HG03342 (cell line): ENCODE measurements at regions not wholly inside any gene's neighbourhood (a gene's known extent, or its start where the extent isn't known, plus 50 kb on each side); places are given as distances from the start of the nearest gene placed in this dataset.

Source experiments
- ATAC-seq: cut with Tn5 transposase; IDR thresholded peaks from one replicate; pipeline ENCODE4 v1.9.1; 2021; ENCODE audit warnings: mild to moderate bottlenecking, moderate library complexity; ENCODE audit not compliant: unreplicated experiment

DNA sequence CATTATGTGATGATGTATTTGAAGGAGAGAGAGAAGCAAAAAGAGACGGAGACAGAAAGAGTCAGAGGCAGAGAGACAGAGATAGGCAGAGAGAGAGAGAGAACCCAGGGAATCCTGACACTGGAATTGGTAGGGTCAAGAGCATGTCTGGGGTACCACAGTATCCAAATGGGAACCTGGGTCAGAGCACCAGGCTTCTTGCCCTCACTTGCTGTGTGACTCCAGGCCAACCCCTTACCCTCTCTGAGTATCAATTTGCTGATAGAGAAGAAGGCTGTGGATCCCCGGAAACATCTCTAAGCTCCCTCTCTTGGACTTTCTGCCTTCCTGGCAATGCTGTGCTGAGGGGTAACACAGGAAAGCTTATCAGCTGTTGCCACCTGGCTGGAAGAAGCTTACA lies 385.3 kb upstream of the SULF2 start:
- no peak for ATAC-seq

DNA sequence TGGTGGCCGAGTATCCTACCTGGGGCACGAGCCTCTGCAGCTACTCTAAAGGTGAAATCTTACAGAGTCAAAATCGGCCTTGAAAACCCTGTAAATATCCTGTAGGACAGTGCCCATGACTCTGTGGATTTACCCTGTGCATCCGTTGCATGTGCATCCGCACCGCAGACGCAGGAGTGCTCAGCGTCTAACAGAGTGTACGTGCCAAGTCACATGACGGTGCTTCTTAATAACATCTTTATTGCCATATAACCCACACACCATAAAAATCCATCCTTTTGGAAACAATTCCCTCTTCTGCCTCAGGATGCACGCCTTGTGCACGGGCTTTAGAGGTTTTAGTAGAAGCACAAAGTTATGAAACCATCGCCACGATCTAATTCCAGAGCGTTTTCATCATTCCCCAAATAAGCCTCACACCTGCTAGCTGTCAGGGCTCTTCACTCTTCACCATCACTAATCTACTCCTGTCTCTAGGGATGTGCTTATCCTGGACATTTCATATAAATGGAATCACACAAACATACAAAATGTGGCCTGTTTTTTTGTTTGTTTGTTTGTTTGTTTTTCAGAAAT lies 384.5 kb upstream of the SULF2 start:
- no peak for ATAC-seq

- no peak for ATAC-seq
Observed at GRCh38 chr20:48166082-48166835, 381.0 kb upstream of the SULF2 start.

DNA sequence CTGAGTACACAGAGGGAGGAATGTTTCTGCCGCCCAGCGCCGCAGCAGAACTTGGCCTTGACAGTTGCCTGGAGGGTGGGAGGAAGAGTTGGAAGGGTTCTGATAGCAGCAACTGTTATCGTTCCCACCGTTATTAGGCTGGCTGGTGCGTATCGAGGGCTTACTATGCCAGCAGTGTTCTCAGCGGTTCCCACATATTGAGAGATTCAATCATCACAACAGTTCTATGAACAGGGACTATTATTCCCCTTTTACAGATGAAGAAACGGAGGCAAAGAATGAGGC lies 380.1 kb upstream of the SULF2 start:
- no peak for ATAC-seq

DNA sequence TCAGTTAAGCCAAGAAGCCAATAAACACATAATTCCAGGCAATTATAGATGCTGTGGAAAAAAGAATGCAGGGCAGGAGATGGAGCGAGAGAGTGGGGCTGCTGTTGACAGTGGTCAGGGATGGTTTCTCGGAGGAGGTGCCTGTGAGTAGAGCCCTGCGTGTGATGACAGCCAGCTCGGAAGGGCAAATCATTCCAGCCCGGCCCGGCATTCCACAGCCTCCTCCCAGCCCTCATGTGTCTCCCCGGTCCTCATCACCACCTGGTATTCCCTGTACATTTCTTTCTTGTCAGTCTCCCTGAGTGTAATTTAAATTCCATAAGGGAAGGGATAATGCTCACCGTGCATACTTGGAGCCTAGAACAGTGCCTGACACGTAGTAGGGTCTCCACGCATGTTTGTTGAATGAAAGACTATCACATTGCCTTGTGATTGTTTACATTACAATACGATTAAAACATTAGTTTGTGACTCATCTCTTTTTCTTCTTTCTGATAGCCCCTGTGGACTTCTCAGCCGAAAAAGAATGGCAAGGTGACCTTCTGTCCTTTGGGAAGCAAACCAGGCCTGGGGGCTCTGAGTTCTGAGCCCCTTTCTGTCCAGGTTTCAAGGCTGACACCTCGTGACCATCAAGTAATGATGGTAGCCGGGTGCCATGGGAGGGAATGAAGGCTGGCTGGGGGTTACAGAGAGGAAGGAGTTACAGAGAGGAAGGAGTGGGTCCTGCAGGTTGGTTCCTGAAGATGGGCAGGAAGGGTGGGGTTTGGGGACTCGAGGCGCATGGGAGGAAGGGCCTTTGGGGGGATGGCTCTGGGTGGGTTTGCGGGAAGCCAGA lies 379.5 kb upstream of the SULF2 start:
- ATAC-seq, result no peak

GRCh38 chr20:48164034-48164433 lies 378.8 kb upstream of the SULF2 start:
- no peak for ATAC-seq

DNA sequence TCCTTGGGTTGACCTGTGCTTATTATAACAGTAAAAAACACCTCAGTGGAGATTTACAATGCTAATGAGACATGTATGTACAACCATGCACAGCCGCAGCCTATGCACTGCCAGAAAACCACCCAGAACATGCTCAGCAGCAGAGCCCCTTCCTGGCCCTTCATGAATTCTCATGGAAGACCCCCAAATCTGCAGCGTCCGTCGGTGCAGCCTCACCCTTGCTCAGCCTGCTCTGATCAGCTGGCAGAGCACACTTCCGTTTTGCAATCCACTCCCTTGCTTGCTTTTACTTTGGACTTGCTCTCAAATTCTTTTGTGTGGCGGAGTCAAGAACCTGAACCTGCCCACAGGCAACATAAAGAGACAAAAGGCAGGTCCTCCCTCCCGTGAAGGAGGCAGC lies 378.2 kb upstream of the SULF2 start:
- ATAC-seq, result no peak

DNA sequence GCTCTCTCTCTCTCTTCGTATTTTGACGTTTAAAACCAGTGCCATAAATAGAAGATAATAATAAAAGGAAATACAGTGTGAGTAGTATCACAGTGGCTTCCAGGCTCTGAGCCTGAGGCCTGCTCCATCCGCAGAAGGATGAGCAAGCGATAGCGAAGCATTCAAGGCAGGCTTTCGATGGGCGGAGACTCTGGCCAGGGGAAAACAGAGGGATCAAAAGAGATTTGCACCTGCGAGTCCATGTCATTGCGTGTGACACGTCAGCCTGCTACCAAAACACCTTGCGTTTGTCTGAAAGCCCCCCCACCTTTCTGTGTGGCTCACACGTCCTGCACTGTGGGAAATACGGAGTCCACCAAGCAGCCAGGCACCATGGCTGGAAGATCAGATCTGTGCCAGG lies 377.3 kb upstream of the SULF2 start:
- ATAC-seq, result no peak

DNA sequence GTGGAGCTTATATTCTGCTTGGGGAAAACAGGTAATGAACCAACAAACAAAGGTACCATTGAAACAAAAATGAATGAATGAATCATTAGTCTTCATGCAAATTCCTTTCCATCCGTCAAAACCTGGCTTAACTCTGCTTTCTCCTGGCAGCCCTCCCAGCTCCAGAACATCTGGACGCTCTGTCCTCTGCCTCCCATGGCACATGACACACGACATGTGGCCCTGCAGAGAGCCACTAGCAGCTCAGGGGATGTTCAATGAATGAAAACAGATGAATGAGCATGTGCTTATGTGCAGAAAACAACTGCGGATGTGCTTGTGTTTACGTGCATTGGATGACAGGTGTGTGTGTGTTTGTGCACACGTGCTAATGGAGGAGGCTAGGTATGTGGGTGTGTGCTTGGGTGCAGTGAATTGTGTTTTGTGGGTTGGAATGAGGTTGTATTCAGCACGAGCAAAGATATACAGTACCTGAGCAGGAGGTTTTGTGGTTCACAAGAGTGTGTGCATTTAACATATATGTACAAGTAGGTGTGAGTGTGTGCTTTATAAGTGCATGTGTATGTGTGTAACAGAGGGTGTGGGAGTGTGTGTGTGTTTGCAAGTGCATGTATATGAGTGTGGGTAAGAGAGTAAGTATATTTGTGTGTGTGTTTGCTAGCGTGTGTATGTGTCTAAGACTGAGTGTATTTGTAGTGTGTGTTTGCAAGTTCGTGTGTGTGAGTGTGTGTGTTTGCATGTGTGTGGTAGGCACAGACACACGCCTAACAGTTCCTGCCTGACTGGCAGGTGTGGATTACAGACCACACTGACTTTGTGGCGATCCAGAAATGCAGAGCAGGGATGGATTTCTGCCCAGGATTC lies 374.1 kb upstream of the SULF2 start:
- ATAC-seq, result no peak

DNA sequence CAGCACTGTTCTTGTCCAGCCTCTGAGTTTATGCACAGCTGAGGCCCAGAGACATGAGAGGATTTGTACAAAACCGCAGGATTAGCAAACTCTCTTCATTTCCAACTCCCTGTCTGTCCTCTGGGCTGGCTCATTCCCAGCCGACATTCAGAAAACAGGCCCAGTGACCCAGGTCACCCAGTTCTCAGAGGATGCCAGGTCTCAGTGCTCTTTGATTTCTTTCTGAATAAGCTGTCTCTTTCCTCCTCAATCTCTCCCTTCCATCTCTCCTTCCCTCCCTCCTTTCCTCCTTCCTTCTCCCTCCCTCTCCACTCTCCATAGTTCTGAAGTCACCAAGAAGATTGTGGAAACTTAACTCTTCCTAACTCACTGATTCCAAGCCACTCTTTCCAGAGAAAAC lies 372.7 kb upstream of the SULF2 start:
- ATAC-seq, result no peak

GRCh38 chr20:48156951-48157700 lies 371.8 kb upstream of the SULF2 start:
- no peak for ATAC-seq

DNA sequence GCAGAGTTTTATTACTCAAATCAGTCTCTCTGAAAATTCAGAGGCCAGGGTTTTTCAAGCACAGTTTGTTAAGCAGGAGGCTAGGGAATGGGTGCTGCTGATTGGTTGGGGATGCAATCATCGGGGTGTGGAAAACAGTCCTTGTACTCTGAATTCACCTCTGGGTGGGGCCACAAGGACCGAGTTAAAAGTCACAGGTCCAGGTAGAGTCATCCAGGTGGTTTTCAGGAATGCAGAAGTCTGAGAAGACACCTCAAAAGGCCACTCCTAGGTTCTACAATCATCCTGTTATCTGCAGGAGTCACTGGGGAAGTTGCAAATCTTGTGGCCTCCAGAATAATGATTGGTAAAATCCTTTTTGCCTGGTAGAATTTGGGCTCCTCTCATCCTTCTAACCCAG lies 371.2 kb upstream of the SULF2 start:
- no peak for ATAC-seq

GRCh38 chr20:48155268-48155667 lies 370.0 kb upstream of the SULF2 start:
- ATAC-seq, result no peak

DNA sequence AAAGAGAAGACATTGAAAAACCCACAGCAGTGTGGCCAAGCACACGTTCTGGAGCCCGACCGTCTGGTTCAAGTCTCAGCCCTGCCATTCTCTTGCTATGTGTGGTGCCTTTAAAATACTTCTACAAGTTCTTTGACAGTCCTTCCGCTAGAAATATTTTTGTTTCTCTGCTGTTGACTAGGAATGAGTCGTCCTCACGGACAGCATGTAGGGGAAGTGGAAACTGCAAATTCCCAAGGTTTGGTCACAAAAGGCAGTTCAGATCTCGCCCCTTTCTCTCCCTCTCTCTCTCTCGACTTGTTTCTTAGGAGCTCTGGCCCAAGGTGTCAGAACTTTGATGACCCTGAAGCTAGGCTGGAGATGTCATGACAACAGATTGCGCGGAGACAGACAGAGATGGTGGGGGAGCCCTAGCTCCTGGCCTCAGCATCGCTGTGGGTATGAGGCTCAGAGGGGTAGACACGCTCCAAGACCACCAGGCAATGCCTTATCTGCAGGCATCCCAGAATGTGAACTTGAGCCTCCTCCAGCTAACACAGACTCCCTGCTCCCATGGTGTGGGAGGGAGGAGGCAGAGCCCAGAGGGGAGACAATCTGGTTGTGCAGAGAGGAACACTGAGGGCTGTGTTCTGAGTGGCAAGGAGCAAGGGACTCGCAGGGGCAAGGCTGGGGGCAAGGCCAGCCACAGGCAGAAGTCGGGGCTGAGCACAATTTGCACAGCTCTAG lies 368.9 kb upstream of the SULF2 start:
- ATAC-seq, result no peak

DNA sequence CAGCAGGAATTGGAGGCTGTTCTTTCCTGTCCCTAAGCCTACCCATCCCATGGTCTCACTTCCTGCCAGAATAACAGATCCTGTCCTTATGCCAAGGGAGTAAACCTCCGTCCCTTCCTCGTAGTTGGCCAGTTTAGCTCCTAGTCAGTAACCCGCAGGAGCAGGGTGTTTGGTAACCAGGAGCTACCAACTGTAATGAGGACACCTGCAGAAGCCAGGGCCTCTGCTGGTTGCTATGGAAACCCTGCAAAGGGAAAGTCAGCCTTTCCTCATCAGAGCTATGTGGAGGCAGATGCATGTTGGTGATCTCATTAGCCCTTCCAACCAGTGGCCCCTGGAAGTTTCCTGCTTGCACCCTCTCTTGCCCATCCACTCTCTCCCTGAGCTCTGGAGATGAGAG lies 368.2 kb upstream of the SULF2 start:
- no peak for ATAC-seq

DNA sequence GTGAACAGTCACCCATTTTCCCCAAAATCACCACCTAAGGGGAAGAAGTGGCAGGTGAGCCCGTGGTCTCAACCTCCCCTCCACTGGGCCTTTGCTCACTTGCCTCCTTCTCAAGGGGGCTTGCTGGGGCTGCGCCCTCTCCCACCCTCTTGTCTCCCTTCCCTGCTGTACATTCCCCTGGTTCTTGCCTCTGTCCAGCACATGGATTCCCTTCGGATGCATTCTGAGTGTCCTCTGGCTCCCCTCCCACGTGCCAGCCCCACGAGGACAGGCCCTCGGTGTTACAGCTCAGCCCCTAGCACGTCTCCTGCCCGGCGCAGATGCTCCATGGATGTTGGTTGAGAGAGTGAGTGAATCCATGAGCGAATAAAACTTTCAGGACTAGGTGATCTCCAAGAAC lies 367.8 kb upstream of the SULF2 start:
- no peak for ATAC-seq

DNA sequence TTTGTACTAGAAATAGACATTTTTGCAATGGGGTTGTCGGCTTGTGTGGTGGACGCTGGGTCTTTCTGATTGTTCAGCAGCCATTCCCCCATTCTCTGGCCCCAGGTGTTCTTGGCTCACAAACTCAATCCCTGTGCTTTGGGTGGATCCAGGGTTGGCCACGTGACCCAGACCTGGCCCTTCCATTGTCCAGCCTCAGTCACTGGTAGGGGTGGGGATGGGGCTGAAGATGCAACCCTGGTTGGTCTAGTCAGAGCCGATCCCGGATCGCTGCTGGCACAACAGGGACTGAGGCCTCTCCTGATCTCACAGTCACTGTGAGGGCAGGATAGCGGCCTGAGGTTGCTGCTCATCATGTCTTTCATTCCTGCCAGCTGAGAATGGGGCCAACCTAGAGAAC lies 365.3 kb upstream of the SULF2 start:
- ATAC-seq, result no peak

GRCh38 chr20:48149902-48150301 lies 364.6 kb upstream of the SULF2 start:
- no peak for ATAC-seq

- ATAC-seq, result no peak
Observed at GRCh38 chr20:48148916-48149672, 363.8 kb upstream of the SULF2 start.
